Endothelial cell of umbilical vein (primary cell): ENCODE measurements at regions not wholly inside any gene's neighbourhood (a gene's known extent, or its start where the extent isn't known, plus 50 kb on each side); places are given as distances from the start of the nearest gene placed in this dataset.

Experiments
- EZH2 ChIP-seq: IDR thresholded peaks from 2 replicates; pipeline ENCODE4 v1.6.1; 2012; ENCODE audit warnings: borderline replicate concordance, low read depth, mild to moderate bottlenecking, moderate library complexity, low read length, inconsistent platforms; ENCODE audit not compliant: severe bottlenecking
- TF ChIP-seq, protein P1 (sequence below), 2 donors: IDR thresholded peaks; 1 replicate in 1 of 2; 2 replicates in 1 of 2; pipeline ENCODE4 v1.5.1; 2011; ENCODE audit warnings: low read length in 2 of 2, mild to moderate bottlenecking in 2 of 2, moderate library complexity in 2 of 2, control low read depth in 1 of 2, inconsistent platforms in 1 of 2, low read depth in 1 of 2; ENCODE audit not compliant: insufficient read depth in 1 of 2; ENCODE audit errors: extremely low read depth in 1 of 2
- TF ChIP-seq, protein P2 (sequence below): IDR thresholded peaks from 2 replicates; pipeline ENCODE4 v1.6.1; 2011; ENCODE audit not compliant: insufficient read depth, insufficient read length

DNA sequence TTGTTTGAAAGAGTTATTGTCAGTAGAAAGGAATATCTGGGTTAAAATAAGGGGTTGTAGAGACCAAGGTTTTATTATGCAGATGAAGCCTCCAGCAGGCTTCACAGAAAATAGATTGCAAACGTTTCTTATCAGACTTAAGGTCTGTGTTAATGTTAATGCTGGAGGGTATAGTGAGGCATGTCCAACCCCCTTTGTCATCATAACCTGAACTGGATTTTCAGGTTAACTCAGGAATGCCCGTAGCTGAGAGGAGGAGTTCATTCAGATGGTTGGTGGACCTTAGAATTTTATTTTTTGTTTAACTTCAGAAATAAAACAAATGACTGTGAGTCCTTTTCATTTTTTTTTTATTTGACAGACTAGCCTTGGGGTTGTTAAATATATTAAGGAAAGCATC is 354.1 kb downstream of the GPM6A start:
- TF ChIP-seq, protein P1, sequence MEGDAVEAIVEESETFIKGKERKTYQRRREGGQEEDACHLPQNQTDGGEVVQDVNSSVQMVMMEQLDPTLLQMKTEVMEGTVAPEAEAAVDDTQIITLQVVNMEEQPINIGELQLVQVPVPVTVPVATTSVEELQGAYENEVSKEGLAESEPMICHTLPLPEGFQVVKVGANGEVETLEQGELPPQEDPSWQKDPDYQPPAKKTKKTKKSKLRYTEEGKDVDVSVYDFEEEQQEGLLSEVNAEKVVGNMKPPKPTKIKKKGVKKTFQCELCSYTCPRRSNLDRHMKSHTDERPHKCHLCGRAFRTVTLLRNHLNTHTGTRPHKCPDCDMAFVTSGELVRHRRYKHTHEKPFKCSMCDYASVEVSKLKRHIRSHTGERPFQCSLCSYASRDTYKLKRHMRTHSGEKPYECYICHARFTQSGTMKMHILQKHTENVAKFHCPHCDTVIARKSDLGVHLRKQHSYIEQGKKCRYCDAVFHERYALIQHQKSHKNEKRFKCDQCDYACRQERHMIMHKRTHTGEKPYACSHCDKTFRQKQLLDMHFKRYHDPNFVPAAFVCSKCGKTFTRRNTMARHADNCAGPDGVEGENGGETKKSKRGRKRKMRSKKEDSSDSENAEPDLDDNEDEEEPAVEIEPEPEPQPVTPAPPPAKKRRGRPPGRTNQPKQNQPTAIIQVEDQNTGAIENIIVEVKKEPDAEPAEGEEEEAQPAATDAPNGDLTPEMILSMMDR (IDR thresholded peaks at IDR 0.05; ENCODE audit: extremely low read depth in 1 of 2, insufficient read depth in 1 of 2, low read depth in 1 of 2, low read length in 2 of 2) = no peak
- no peak for TF ChIP-seq EZH2
- TF ChIP-seq, protein P2, sequence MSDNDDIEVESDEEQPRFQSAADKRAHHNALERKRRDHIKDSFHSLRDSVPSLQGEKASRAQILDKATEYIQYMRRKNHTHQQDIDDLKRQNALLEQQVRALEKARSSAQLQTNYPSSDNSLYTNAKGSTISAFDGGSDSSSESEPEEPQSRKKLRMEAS = no peak
